Testis (tissue), 2 donors: ENCODE measurements at regions not wholly inside any gene's neighbourhood (a gene's known extent, or its start where the extent isn't known, plus 50 kb on each side); places are given as distances from the start of the nearest gene placed in this dataset.

Source experiments
- DNase-seq: peaks from one replicate; pipeline ENCODE4 v3.0.0-alpha.2; 2019
- H3K27ac ChIP-seq, 2 donors: fragments of 200-600 bp; sonication (generic); one replicate each; pipeline ENCODE4 v1.5.1; 2019
- H3K27me3 ChIP-seq: fragments of 200-600 bp; sonication (generic); one replicate; pipeline ENCODE4 v1.5.1; 2019
- H3K36me3 ChIP-seq: fragments of 200-600 bp; sonication (generic); one replicate; pipeline ENCODE4 v1.5.1; 2017; ENCODE audit warnings: low read depth; ENCODE audit errors: missing control alignments
- H3K4me1 ChIP-seq: fragments of 200-600 bp; sonication (generic); one replicate; pipeline ENCODE4 v1.5.1; 2019
- H3K4me3 ChIP-seq, 2 donors: fragments of 200-600 bp; sonication (generic); one replicate each; pipeline ENCODE4 v1.5.1; 2017 to 2019
- H3K9me3 ChIP-seq: fragments of 200-600 bp; sonication (generic); one replicate; pipeline ENCODE4 v1.5.1; 2017
- CTCF ChIP-seq, 3 experiments: fragments of 450-650 bp in 2 of 3; fragments of 200-600 bp in 1 of 3; sonication (generic) in 1 of 3; IDR thresholded peaks; one replicate each; pipeline ENCODE4 v1.5.1; 2016 to 2019; ENCODE audit warnings: antibody characterized with exemption in 3 of 3, mild to moderate bottlenecking in 2 of 3, moderate library complexity in 1 of 3
- POLR2A ChIP-seq: fragments of 450-650 bp; IDR thresholded peaks from one replicate; pipeline ENCODE4 v1.6.1; 2017; ENCODE audit warnings: antibody characterized with exemption, mild to moderate bottlenecking, moderate library complexity
- WGBS, 2 donors: methylation state at CpG; one replicate each; pipeline ENCODE4 v1.1.5; 2018; 5-methylcytosine and 5-hydroxymethylcytosine counted together
- intact Hi-C: fragments of 100-400 bp; cut with DNase I; formaldehyde crosslinking; loops from one replicate; pipeline ENCODE4 v1.15.1; 2023; ENCODE audit warnings: low total_unique reads

- no peak for TF ChIP-seq POLR2A
- no peak for TF ChIP-seq CTCF (IDR thresholded peaks at IDR 0.05)
- 79 to 88% methylated on average over 1 of the region's 1 CpG for WGBS, 2 donors
- H3K27ac ChIP-seq = no peak overlapping the region
- no peaks in the 10 kb centered on the region for H3K36me3 ChIP-seq
- H3K27me3 ChIP-seq = no peaks in the 10 kb centered on the region
- intact Hi-C loops = no loop called here
- H3K4me3 ChIP-seq = no peak overlapping the region
- no peaks in the 10 kb centered on the region for H3K4me1 ChIP-seq
- no peaks in the 10 kb centered on the region for H3K9me3 ChIP-seq
- no peak for DNase-seq
Measured at GRCh38 chr16:51888534-51888933, 658.4 kb downstream of the TOX3 start.

- no peak for TF ChIP-seq CTCF (IDR thresholded peaks at IDR 0.05)
- no peak for TF ChIP-seq POLR2A
- H3K27ac ChIP-seq = no peak overlapping the region
Measured at GRCh38 chr16:51888016-51888415, 658.9 kb downstream of the TOX3 start.

GRCh38 chr16:51886456-51886855 is 660.5 kb downstream of the TOX3 start:
- intact Hi-C loops = no loop called here
- H3K27me3 ChIP-seq = no peaks in the 10 kb centered on the region
- H3K36me3 ChIP-seq = no peaks in the 10 kb centered on the region
- no peaks in the 10 kb centered on the region for H3K4me1 ChIP-seq
- 60% methylated on average over 2 of the region's 2 CpGs for WGBS, 2 donors
- DNase-seq = no peak
- no peak overlapping the region for H3K27ac ChIP-seq
- TF ChIP-seq POLR2A = no peak
- no peak for TF ChIP-seq CTCF (IDR thresholded peaks at IDR 0.05)
- no peaks in the 10 kb centered on the region for H3K9me3 ChIP-seq
- H3K4me3 ChIP-seq = no peak overlapping the region

More at GRCh38 chr16:51888016-51888415, 658.9 kb downstream of the TOX3 start:
- no peak for DNase-seq
- H3K9me3 ChIP-seq = no peaks in the 10 kb centered on the region
- H3K4me3 ChIP-seq = no peak overlapping the region
- WGBS, 2 donors = 94 to 97% methylated on average over 1 of the region's 1 CpG
- H3K36me3 ChIP-seq = no peaks in the 10 kb centered on the region
- intact Hi-C loops = no loop called here
- H3K4me1 ChIP-seq = no peaks in the 10 kb centered on the region
- no peaks in the 10 kb centered on the region for H3K27me3 ChIP-seq

- Histone ChIP-seq H3K27ac (no peak overlapping the region), H3K4me3 (no peak overlapping the region), H3K4me1 (no peaks in the 10 kb centered on the region), H3K27me3 (no peaks in the 10 kb centered on the region), H3K36me3 (no peaks in the 10 kb centered on the region), H3K9me3 (no peaks in the 10 kb centered on the region)
- TF ChIP-seq CTCF (IDR thresholded peaks at IDR 0.05) = no peak
- TF ChIP-seq POLR2A = no peak
- intact Hi-C loops = no loop called here
- WGBS, 2 donors = 84 to 88% methylated on average over 2 of the region's 2 CpGs
- DNase-seq = no peak
Measured at GRCh38 chr16:51884773-51885172, 662.2 kb downstream of the TOX3 start.

GRCh38 chr16:51881731-51882130 is 665.2 kb downstream of the TOX3 start:
- no peak overlapping the region for H3K27ac ChIP-seq
- DNase-seq = no peak

More at GRCh38 chr16:51881731-51882130, 665.2 kb downstream of the TOX3 start:
- TF ChIP-seq CTCF (IDR thresholded peaks at IDR 0.05) (no peak), POLR2A (no peak)
- no peaks in the 10 kb centered on the region for H3K27me3 ChIP-seq
- H3K4me1 ChIP-seq = no peaks in the 10 kb centered on the region
- H3K4me3 ChIP-seq = no peak overlapping the region
- WGBS, 2 donors = 94 to 96% methylated on average over 3 of the region's 3 CpGs
- H3K9me3 ChIP-seq = no peaks in the 10 kb centered on the region
- H3K36me3 ChIP-seq = no peaks in the 10 kb centered on the region
- intact Hi-C loops = no loop called here
